SH-SY5Y (cell line): ENCODE measurements at regions not wholly inside any gene's neighbourhood (a gene's known extent, or its start where the extent isn't known, plus 50 kb on each side); places are given as distances from the start of the nearest gene placed in this dataset.

Experiments used
- GATA2 ChIP-seq: IDR thresholded peaks from 2 replicates; pipeline ENCODE4 v1.6.1; 2011; ENCODE audit warnings: mild to moderate bottlenecking, low read depth, low read length
- GATA3 ChIP-seq: IDR thresholded peaks from 2 replicates; pipeline ENCODE4 v1.6.1; 2011; ENCODE audit warnings: low read depth, mild to moderate bottlenecking, low read length, moderate library complexity

DNA sequence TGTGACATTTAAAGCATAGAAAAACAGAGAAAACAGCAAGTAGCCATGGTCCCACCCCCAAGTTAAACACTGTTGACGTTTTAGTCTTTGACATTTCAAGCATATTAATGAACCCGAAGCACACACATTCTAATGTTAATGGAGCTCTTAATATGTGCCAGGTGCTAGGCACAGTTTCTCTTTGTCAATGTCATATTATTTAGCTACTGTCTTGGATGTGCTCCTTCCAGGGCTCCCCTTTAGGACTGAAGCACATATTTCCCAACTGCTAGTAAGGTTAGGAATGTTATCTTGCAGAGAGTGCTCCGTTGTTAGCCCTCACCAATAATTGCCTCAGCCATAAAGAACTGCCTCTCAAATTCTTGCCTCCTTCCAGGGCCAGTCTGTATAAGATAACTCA lies 716.6 kb upstream of the TENM4 start:
- TF ChIP-seq GATA3, result no peak
- TF ChIP-seq GATA2, result no peak
